ENCODE measurements at regions not wholly inside any gene's neighbourhood (a gene's known extent, or its start where the extent isn't known, plus 50 kb on each side); places are given as distances from the start of the nearest gene placed in this dataset.

DNA sequence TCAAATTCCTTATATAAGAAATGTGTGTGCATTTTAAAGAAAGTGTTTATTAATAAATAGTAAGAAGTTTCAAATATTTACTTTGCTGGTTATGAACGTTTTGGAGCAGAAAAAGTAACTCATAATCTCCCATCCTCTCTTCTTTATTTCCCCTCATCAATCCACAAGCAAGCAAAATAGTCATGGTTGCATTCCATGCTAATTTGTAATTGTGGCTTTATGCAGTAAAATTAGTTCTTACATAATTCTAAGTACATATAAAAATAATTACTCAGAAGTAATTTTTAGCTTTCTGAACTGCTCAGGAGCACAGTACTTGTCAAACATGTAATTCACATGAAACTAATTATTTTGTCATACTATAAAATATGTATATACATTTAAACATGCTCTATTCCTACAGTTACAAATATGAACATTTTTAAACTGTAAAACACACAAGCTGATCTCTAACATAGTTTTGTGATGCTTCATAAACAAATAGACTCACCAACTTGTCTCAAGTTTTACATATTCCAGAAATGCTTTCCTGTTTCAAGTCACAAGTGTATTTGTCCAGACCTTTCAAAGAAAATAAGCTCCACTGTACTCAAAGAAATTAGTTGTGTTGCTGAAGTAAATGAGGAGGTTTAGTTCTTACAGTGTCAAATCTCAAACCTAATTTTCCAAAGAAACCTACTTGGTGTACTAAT lies 218.9 kb downstream of the PABPC4L start:
- TF ChIP-seq GATA1 (IDR thresholded peaks at IDR 0.05; ENCODE audit: low read depth, low read length) (no peak), POLR2A (IDR thresholded peaks at IDR 0.05; ENCODE audit: low read length) (no peak)
- DNase-seq, result no peak

DNA sequence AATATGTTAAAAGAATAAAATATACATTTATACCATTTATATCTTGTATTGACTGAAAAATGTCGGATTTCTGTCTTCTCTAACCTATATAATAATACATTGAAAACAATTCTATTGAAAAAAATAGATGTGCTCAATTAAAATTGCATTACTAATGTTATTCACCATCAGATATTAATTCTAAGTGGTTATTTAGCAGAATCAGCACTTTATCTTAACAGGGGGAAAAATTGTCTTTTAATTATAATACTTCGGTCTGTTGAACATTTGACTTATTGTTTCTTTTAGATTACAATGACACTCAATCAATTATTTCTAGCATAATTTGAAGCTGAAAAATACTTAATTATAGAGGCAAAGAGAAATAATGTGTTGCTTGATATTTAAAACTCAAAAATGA lies 220.3 kb downstream of the PABPC4L start:
- TF ChIP-seq GATA1 (IDR thresholded peaks at IDR 0.05; ENCODE audit: low read depth, low read length) (no peak), POLR2A (IDR thresholded peaks at IDR 0.05; ENCODE audit: low read length) (no peak)
- DNase-seq, result no peak

DNA sequence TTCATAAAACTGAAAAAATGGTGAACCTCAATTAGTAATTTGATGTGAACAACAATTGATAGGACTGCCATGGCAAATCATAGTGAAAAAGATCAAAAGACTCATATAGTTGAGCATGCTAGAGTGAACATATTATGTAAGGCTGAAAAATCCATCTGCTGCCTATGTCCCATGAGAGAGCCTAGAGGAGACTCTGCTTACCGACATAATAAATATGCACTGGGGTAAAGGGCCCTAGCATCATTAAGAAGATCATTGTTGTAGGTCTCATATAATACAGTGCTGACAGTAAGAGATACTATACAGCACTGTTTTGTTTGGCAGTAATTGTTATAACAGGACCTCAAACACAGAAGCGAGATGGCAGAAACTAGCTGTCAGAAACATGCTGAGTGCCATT lies 229.0 kb downstream of the PABPC4L start:
- no peak for DNase-seq
- TF ChIP-seq POLR2A (IDR thresholded peaks at IDR 0.05; ENCODE audit: low read length) (no peak), GATA1 (IDR thresholded peaks at IDR 0.05; ENCODE audit: low read depth, low read length) (no peak)

DNA sequence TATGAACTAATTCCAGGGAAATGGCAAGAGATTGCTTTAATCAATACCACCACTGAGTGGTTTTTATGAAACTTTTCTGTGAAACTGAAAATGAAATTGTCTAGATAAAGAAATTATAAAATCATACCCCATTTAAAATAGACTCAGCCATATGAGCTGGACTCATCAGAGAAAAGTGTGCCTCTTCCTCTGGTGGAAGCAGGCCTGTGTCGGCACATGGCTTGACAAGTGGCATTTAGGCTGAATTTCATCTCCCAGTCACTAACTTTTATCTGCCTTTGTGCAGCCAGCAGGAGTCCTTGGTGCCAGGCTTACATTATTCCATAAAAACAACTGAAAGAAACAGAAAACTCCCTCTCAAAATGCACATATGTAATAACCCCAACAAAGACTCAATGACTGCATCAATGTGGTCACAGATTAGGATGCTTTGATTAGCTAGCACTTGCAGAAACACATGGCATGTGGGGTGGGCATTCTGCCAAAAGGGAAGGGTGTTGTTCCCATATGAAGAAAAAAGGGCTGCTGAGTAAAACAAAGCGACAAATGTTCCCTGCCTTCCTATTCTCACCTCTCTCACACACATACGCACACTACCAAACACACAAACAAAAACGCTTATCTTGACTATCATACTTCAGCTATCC lies 232.3 kb downstream of the PABPC4L start:
- TF ChIP-seq GATA1 (IDR thresholded peaks at IDR 0.05; ENCODE audit: low read depth, low read length) (no peak), POLR2A (IDR thresholded peaks at IDR 0.05; ENCODE audit: low read length) (no peak)
- DNase-seq, result peak; percentile 46 to 48

DNA sequence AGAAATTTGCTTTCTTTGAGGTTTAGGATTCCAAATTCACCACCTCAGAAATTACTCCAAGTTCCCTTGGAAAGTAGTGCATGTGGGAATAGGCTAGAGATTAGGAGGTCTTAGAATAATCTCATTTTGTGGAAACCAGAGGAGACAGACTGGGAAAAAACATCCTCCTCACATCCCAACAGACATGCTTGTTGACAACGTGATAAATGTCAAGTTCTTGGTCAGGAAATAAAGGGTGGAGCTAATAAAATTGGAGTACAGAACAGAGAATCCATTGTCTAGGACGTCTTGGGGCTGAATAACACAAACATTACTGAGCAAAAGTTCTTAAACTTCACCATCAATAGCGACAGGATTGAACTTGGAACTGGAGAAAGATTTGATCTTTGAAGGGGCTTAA lies 233.4 kb downstream of the PABPC4L start:
- TF ChIP-seq GATA1 (IDR thresholded peaks at IDR 0.05; ENCODE audit: low read depth, low read length), result no peak
- TF ChIP-seq POLR2A (IDR thresholded peaks at IDR 0.05; ENCODE audit: low read length), result no peak
- no peak for DNase-seq

DNA sequence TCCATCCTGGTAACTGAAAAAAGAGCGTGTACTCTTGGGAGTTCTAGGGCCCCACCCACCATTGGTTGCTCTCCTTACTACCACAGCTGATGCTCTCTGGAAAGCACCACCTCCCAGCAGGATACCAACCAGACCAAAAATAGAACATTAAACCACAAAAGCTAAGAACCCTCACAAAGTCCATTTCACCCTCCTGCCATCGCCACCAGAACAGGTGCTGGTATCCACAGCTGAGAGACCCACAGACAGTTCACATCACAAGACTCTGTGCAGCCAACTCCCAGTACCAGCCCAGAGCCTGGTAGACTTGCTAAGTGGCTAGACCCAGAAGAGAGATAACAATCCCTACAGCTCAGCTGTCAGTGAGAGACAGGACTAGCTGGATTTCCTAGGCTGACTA lies 240.6 kb downstream of the PABPC4L start:
- DNase-seq, result no peak
- TF ChIP-seq POLR2A (IDR thresholded peaks at IDR 0.05; ENCODE audit: low read length), result no peak
- no peak for TF ChIP-seq GATA1 (IDR thresholded peaks at IDR 0.05; ENCODE audit: low read depth, low read length)

DNA sequence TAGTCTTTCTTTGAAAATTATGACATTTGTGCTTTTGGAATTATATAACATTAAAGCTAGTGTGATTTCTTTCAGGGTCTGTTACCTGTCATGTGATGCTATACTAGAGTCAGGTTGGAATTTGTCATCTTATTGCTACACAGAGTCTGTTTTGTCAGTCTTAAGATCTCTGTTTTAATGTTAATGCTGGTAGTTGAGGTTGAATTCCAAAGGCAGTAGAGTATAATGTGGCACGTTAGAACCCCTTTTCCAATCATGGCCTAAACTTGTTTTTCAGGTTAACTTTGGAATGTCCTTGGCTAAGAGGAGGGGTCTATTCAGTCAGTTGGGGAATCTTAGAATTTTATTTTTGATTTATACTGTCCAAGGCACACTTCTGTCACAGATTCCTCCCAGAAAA lies 258.5 kb downstream of the PABPC4L start:
- DNase-seq, result no peak
- TF ChIP-seq GATA1 (IDR thresholded peaks at IDR 0.05; ENCODE audit: low read depth, low read length), result no peak
- no peak for TF ChIP-seq POLR2A (IDR thresholded peaks at IDR 0.05; ENCODE audit: low read length)

DNA sequence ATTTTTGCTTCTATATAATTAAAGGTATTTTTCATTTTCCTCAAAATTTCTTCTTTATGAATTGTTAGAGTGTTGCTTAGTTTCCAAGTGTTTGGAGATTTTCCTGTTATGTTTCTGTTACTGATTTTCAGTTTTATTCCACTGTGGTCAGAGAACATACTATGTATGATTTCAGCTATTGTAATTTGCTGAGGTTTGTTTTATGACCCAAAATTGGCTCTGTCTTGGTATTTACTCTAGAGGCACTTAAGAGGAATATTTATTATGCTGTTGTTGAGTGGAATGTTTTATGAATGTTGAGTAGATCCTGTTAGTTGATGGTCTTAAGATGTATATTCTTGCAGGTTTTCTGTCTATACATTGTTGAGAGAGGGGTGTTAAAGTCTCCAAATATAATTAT lies 263.5 kb downstream of the PABPC4L start:
- no peak for DNase-seq
- TF ChIP-seq POLR2A (IDR thresholded peaks at IDR 0.05; ENCODE audit: low read length) (no peak), GATA1 (IDR thresholded peaks at IDR 0.05; ENCODE audit: low read depth, low read length) (no peak)

DNA sequence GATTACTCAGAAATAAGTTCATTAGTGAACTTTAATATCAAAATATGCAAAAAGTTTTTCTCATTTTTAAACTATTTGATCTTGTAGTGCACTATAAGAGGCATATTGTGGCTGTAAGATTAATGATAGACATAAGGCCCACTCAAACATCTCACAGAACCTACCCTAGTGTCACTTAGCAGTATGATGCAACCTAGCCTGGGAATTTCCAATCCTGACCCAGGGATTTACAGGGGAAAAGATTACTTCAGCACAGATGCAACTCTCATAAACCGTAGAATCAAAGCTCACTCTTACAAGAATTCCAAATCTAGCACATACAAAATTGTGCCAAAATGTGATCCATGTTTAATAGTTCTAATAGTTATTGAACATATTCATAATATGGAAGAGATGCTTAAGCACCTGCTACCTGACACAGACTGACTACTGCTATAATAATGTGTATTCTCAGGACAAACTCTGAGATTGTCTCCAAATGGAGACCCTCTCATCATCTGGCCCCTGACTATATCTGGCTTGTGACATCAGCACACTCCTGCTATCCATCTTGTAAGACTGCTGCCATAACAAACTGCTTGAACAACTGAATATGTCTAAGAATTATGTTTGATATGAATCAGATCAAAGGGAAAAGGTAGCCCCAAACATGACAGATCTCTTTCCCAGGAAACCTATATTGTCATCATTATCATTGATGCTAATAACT lies 271.9 kb downstream of the PABPC4L start:
- DNase-seq, result no peak
- no peak for TF ChIP-seq POLR2A (IDR thresholded peaks at IDR 0.05; ENCODE audit: low read length)
- no peak for TF ChIP-seq GATA1 (IDR thresholded peaks at IDR 0.05; ENCODE audit: low read depth, low read length)

DNA sequence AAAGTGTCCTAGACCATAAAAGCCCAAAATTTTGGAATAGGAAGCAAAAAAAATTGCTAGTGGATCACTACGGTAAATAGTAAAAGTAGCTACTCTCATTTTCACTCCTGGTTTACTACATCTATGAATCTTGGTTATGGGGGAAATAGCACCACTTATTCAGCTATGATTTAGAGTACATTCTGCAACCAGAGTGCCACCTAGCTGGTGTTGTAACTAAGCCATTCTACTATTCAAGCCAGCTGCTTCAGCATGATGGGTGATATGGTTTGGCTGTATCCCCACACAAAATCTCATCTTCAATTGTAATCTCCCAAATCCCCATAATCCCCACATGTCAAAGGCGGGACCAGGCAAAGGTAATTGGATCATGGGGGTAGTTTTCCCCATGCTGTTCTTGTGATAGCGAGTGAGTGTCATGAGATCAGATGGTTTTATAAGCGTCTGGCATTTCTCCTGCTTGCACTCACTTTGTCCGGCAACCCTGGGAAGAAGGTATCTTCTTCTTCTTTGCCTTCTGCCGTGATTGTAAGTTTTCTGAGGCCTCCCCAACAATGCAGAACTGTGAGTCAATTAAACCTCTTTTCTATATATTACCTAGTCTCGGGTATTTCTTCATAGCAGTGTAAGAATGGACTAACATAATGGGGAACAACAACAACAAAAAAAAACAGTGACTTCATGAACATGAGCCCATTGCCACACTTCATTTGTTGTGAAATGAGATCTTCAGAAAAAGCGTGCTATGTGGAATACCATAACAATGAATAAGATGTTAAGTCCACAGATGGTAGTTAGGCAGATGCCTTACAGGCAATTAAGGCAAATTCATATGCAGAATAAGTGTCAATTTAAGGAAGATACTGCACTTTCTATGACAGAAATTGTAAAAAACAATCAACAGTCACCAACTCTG lies 280.1 kb downstream of the PABPC4L start:
- DNase-seq, result peak in 1 of 2 experiments; percentile 1
- TF ChIP-seq GATA1 (IDR thresholded peaks at IDR 0.05; ENCODE audit: low read depth, low read length), result no peak

DNA sequence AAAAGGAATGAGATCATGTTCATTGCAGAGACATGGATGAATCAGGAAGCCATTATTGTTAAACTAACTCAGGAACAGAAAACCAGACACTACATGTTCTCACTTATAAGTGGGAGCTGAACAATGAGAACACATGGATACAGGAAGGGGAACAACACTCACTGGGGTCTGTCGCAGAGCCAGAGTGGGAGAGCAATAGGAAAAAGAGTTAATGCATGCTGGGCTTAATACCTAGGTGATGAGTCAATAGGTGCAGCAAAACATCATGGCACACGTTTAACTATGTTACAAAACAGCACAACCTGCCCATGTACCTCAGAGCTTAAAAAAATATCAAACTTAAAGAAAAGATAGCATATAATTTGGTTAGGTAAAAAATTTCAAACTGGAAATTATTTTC lies 281.4 kb downstream of the PABPC4L start:
- DNase-seq, result no peak
- TF ChIP-seq POLR2A (IDR thresholded peaks at IDR 0.05; ENCODE audit: low read length) (no peak), GATA1 (IDR thresholded peaks at IDR 0.05; ENCODE audit: low read depth, low read length) (no peak)

DNA sequence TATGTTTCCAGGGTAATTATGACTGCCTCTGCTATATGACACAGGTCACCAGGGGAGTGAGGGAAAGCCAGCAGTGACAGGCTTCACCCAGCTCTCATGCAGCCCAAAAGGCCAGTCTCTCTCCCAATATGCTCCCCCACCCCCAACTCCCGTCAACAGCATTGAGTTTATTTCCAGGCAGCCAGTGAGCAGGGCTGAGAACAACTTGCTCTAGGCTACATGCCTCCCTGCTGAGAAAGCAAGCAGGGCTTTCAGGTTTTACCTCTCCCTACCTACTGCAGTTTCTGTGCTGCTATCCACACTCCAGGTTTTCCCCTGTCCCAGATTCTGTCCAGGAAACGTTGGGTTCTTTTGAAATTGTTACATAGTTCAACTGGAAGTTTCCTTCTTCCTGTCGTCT lies 291.4 kb downstream of the PABPC4L start:
- DNase-seq, result no peak
- TF ChIP-seq GATA1 (IDR thresholded peaks at IDR 0.05; ENCODE audit: low read depth, low read length), result no peak
- no peak for TF ChIP-seq POLR2A (IDR thresholded peaks at IDR 0.05; ENCODE audit: low read length)

DNA sequence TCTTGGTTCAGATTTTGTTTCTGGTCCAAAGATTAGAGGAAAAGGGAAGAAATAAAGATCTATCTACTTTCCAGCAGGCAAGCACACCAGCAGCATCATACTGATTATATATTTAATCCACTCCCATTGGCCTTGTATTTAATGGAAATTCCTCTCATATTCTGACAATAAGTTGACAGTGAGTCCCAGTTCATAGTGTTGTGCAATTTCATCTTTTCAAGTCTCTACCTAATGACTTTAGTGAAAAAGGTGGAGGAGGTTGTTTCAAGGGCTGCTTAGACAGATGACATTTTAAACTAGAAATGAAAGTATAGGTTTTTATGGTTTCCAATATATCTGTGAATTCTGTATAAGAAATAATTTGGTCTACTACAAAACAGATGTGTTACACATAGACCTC lies 298.6 kb downstream of the PABPC4L start:
- TF ChIP-seq GATA1 (IDR thresholded peaks at IDR 0.05; ENCODE audit: low read depth, low read length), result no peak
- TF ChIP-seq POLR2A (IDR thresholded peaks at IDR 0.05; ENCODE audit: low read length), result no peak
- no peak for DNase-seq

DNA sequence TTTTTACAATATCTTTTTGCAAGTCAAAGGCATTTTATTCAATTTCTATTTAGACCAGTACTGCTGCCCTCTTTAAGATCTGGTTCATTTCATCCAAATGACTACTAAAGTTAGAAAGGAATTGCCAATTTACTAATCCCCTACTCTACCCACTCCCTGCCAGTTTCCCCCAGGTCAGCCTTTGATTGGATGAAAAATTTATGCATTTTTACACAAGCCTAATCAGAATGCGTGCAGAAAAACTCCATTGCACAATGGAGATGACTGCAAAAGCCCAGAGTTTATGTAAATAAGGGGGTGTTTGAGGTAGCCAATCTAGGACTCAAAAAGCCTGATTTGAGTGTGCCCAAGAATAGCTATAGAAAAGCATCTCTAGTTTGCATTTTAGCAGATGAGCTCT lies 310.6 kb downstream of the PABPC4L start:
- DNase-seq, result no peak
- TF ChIP-seq POLR2A (IDR thresholded peaks at IDR 0.05; ENCODE audit: low read length) (no peak), GATA1 (IDR thresholded peaks at IDR 0.05; ENCODE audit: low read depth, low read length) (no peak)
